Osteoblast (primary cell): ENCODE measurements at regions not wholly inside any gene's neighbourhood (a gene's known extent, or its start where the extent isn't known, plus 50 kb on each side); places are given as distances from the start of the nearest gene placed in this dataset.

ENCODE experiments used
- DNase-seq: peaks from one replicate; pipeline ENCODE4 v3.0.0; 2011; ENCODE audit warnings: low spot score, mixed read lengths; ENCODE audit not compliant: insufficient read length; ENCODE audit errors: missing footprints
- H2AFZ ChIP-seq: 2 replicates; pipeline ENCODE4 v1.6.0; 2011; ENCODE audit warnings: mild to moderate bottlenecking, low read length
- H3K27ac ChIP-seq: 2 replicates; pipeline ENCODE4 v1.5.1; 2011; ENCODE audit warnings: mild to moderate bottlenecking, low read depth, low read length, moderate library complexity
- H3K27me3 ChIP-seq: 2 replicates; pipeline ENCODE4 v1.6.0; 2012; ENCODE audit warnings: mild to moderate bottlenecking, control low read depth, inconsistent platforms, low read length, moderate library complexity; ENCODE audit not compliant: insufficient read depth
- H3K36me3 ChIP-seq: 2 replicates; pipeline ENCODE4 v1.5.1; 2011; ENCODE audit warnings: mild to moderate bottlenecking, low read length, control low read depth, moderate library complexity; ENCODE audit not compliant: insufficient read depth
- H3K4me1 ChIP-seq: 2 replicates; pipeline ENCODE4 v1.5.1; 2011; ENCODE audit warnings: mild to moderate bottlenecking, low read length, control low read depth, moderate library complexity; ENCODE audit not compliant: insufficient read depth
- H3K4me2 ChIP-seq: 2 replicates; pipeline ENCODE4 v1.6.0; 2011; ENCODE audit warnings: mild to moderate bottlenecking, low read length; ENCODE audit not compliant: insufficient read depth
- H3K4me3 ChIP-seq: fragments of 200-600 bp; sonication (generic); 3 replicates; pipeline ENCODE4 v1.5.1; 2012; ENCODE audit warnings: mild to moderate bottlenecking, low read length, inconsistent platforms; ENCODE audit not compliant: insufficient read depth
- H3K79me2 ChIP-seq: 2 replicates; pipeline ENCODE4 v1.6.0; 2012; ENCODE audit warnings: mild to moderate bottlenecking, low read length, control low read depth, inconsistent platforms; ENCODE audit not compliant: insufficient read depth
- H3K9me3 ChIP-seq: 2 replicates; pipeline ENCODE4 v1.5.1; 2011; ENCODE audit warnings: low read depth, low read length, control low read depth
- H4K20me1 ChIP-seq: 2 replicates; pipeline ENCODE4 v1.6.0; 2012; ENCODE audit warnings: mild to moderate bottlenecking, low read length, control low read depth; ENCODE audit not compliant: insufficient read depth
- TF ChIP-seq, protein P1 (sequence below): IDR thresholded peaks from 2 replicates; pipeline ENCODE4 v1.5.1; 2011; ENCODE audit warnings: mild to moderate bottlenecking, low read depth, low read length, moderate library complexity; ENCODE audit errors: extremely low read depth

DNA sequence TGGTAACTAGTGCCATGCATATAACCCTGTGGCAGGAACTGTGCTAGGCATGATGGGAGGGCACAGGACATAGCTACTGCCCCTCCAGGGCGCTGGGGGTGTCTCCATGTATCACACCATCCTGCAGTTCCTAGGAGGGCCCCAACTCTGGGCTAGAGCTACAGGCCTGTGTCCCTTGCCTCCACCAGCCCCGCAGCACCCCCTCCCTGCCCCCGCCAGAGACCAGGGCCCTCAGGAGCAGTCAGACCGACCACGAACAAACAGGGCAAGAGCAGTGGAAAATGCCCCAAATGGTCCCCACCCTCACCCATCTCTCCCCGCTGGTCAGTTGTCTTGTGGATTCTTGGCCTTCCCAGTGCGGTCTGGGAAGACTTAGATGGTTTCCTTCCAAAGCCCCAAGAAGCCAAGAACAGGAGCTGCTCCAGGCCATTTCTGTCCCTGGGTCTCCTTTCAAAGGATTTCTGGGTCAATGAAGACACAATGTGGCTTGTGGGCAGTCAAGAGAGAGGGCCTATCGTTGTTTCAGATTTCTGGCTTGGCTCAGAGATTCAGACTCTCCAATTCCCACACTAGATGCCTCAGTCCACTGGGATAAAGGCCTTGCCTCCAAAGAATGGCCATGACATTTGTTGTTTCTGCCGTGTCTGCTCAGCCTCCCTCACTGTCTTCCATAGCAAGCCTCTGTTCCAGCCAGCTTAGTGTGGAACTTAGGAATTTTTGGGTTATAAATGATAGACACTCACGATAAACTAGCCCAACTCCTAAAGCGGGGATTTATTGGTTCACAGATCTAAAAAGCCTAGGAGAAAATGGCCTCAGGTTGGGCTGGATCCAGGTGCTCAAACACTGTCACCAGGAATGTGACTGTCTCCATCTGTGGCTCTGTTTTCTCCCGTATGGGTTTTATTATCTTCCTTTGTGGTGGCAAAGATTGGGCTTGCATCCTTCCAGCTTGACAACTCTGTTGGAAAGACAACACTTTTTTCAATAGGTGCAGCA is 80.6 kb downstream of the LSM3 start:
- peaks cover 7% of the 10 kb centered on the region for H3K4me1 ChIP-seq
- no peaks in the 10 kb centered on the region for H3K36me3 ChIP-seq
- H3K27me3 ChIP-seq = no peaks in the 10 kb centered on the region
- no peak overlapping the region for H3K4me3 ChIP-seq
- peak overlapping the region; percentile 40 for H2AFZ ChIP-seq
- DNase-seq = peak; percentile 79
- H3K79me2 ChIP-seq = no peaks in the 10 kb centered on the region
- TF ChIP-seq, protein P1, sequence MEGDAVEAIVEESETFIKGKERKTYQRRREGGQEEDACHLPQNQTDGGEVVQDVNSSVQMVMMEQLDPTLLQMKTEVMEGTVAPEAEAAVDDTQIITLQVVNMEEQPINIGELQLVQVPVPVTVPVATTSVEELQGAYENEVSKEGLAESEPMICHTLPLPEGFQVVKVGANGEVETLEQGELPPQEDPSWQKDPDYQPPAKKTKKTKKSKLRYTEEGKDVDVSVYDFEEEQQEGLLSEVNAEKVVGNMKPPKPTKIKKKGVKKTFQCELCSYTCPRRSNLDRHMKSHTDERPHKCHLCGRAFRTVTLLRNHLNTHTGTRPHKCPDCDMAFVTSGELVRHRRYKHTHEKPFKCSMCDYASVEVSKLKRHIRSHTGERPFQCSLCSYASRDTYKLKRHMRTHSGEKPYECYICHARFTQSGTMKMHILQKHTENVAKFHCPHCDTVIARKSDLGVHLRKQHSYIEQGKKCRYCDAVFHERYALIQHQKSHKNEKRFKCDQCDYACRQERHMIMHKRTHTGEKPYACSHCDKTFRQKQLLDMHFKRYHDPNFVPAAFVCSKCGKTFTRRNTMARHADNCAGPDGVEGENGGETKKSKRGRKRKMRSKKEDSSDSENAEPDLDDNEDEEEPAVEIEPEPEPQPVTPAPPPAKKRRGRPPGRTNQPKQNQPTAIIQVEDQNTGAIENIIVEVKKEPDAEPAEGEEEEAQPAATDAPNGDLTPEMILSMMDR = no peak
- H4K20me1 ChIP-seq = no peaks in the 10 kb centered on the region
- H3K4me2 ChIP-seq = no peak overlapping the region
- no peak overlapping the region for H3K27ac ChIP-seq
- H3K9me3 ChIP-seq = no peaks in the 10 kb centered on the region

DNA sequence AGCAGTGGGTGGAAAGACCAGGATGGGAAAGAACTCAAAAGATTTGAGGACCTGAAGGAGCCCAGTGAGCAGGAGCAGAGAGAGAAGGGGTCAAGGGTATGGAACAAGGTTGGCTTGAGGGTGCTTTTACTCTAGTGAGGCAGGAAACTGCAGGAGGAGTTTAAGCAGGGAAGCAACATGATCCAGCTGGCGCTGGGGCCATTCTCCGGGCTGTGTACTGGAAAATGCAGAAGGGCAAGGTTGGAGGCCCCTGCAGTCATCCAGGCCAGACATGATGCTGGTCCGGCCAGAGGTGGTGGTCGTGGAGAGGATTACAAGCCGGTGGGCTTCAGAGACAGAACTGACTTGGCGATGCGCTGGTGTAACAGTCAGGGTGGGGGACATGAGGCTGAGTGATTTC is 81.8 kb downstream of the LSM3 start:
- Histone ChIP-seq H3K79me2 (no peaks in the 10 kb centered on the region), H2AFZ (no peak overlapping the region), H3K4me1 (peaks cover 9% of the 10 kb centered on the region), H3K4me2 (no peak overlapping the region), H3K9me3 (no peaks in the 10 kb centered on the region), H3K36me3 (no peaks in the 10 kb centered on the region), H4K20me1 (no peaks in the 10 kb centered on the region), H3K27ac (no peak overlapping the region), H3K4me3 (no peak overlapping the region), H3K27me3 (no peaks in the 10 kb centered on the region)
- TF ChIP-seq, protein P1 = no peak
- no peak for DNase-seq

DNA sequence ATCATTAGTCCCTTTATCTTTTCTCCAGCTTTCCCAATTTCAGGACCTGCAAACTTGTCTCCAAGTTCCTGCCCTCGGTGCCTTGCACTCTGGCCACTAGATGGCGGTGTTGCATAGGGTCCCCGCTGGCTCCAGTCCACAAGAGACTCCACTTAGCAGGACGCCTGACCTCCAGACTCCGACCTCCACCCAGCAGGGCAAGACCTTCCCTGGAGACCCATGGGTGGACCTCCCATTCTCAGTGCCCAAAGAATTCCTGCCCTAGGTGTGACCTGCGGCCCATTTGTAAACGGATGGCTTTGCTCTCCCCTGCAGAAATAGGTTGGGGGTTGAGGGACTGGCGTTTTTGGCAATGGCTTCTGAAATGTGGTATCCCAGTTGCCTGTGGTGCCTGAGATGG is 82.6 kb downstream of the LSM3 start:
- H4K20me1 ChIP-seq = no peaks in the 10 kb centered on the region
- no peaks in the 10 kb centered on the region for H3K79me2 ChIP-seq
- H3K27me3 ChIP-seq = no peaks in the 10 kb centered on the region
- H3K4me3 ChIP-seq = no peak overlapping the region
- H3K9me3 ChIP-seq = no peaks in the 10 kb centered on the region
- H3K4me2 ChIP-seq = peak overlapping the region; percentile 55
- peak; percentile 92 for DNase-seq
- H3K36me3 ChIP-seq = no peaks in the 10 kb centered on the region
- TF ChIP-seq, protein P1 = peak; percentile 99
- peaks cover 16% of the 10 kb centered on the region for H3K4me1 ChIP-seq
- H2AFZ ChIP-seq = no peak overlapping the region
- no peak overlapping the region for H3K27ac ChIP-seq

DNA sequence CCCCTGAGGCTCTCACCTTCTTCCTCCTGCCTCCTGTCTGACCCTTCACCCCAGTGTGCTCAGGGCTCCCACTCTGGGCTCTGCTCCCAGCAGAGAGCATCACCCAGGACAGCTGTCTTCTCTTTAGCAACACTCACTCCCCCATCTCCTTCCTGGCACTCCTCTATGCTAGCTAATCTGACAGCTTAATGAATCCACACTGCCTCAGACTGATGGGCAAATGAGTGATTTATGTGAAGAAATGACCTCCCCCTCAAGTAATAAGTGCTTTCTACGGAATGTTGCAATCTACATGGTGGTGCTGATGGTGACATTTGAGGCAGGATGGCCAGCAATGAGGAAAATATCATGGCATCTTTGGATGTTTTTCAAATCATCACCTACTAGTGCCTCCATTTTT is 83.6 kb downstream of the LSM3 start:
- H3K9me3 ChIP-seq = no peaks in the 10 kb centered on the region
- H3K4me2 ChIP-seq = no peak overlapping the region
- no peak overlapping the region for H3K4me3 ChIP-seq
- TF ChIP-seq, protein P1 = no peak
- H2AFZ ChIP-seq = no peak overlapping the region
- H3K36me3 ChIP-seq = no peaks in the 10 kb centered on the region
- H3K27ac ChIP-seq = no peak overlapping the region
- no peaks in the 10 kb centered on the region for H3K79me2 ChIP-seq
- no peaks in the 10 kb centered on the region for H3K27me3 ChIP-seq
- H4K20me1 ChIP-seq = no peaks in the 10 kb centered on the region
- DNase-seq = peak; percentile 69
- H3K4me1 ChIP-seq = peaks cover 18% of the 10 kb centered on the region
